Urinary bladder (tissue), 3 donors: ENCODE measurements at regions not wholly inside any gene's neighbourhood (a gene's known extent, or its start where the extent isn't known, plus 50 kb on each side); places are given as distances from the start of the nearest gene placed in this dataset.

ENCODE experiments used
- DNase-seq: peaks from one replicate; pipeline ENCODE4 v3.0.0-alpha.2; 2015; ENCODE audit errors: extremely low spot score
- H3K27ac ChIP-seq: one replicate; pipeline ENCODE4 v1.5.1; 2013; ENCODE audit warnings: low read depth, mild to moderate bottlenecking, moderate library complexity
- H3K36me3 ChIP-seq: one replicate; pipeline ENCODE4 v1.6.1; 2013; ENCODE audit warnings: mild to moderate bottlenecking, moderate library complexity; ENCODE audit not compliant: insufficient read depth
- H3K4me1 ChIP-seq: one replicate; pipeline ENCODE4 v1.6.1; 2013; ENCODE audit warnings: mild to moderate bottlenecking, moderate library complexity; ENCODE audit not compliant: insufficient read depth
- H3K4me3 ChIP-seq: one replicate; pipeline ENCODE4 v1.5.1; 2013; ENCODE audit warnings: low read depth, low read length
- WGBS: extraction: QIAGEN DNeasy Blood & Tissue Kit; methylation state at CpG from one replicate; pipeline ENCODE4 v1.1.7; 2013; 5-methylcytosine and 5-hydroxymethylcytosine counted together
- donor health status: healthy with polysubstance abuse.
- donor health status: healthy.

DNA sequence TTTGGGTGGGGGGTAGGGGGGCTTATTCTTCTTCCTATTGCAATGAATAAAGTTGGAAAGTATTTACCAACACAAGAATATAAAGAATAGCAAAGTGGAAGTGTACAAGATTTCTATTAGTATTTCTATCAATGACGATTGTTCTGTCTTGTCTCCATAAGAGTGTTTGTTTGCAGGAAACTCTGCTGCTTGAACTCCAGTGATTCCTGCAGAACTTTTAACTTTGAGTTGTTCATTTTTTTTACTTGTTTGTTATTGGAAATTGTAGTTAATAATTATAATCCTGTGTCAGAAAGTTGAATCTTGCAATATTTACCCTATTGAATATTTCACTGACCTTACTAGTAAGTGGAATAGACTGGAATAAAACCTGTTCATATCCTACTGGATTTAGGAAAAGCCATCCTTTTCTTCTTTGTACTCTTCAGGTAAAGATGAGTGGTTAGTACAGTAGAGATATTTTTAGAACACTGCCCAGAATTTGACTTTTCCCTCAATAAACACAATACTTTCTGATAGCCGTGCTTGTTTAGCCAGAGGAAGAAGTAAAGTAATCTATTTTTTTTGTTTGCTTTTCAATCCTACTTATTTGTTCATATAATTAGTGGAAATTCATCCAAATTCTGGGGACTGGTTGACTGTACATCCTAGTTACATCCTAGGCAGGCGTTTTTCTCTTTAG is 340.4 kb downstream of the TENT4A start:
- H3K4me1 ChIP-seq = no peaks in the 10 kb centered on the region
- no peak overlapping the region for H3K4me3 ChIP-seq
- no peak overlapping the region for H3K27ac ChIP-seq
- WGBS = 77% methylated on average over 3 of the region's 3 CpGs
- no peak for DNase-seq
- no peaks in the 10 kb centered on the region for H3K36me3 ChIP-seq

DNA sequence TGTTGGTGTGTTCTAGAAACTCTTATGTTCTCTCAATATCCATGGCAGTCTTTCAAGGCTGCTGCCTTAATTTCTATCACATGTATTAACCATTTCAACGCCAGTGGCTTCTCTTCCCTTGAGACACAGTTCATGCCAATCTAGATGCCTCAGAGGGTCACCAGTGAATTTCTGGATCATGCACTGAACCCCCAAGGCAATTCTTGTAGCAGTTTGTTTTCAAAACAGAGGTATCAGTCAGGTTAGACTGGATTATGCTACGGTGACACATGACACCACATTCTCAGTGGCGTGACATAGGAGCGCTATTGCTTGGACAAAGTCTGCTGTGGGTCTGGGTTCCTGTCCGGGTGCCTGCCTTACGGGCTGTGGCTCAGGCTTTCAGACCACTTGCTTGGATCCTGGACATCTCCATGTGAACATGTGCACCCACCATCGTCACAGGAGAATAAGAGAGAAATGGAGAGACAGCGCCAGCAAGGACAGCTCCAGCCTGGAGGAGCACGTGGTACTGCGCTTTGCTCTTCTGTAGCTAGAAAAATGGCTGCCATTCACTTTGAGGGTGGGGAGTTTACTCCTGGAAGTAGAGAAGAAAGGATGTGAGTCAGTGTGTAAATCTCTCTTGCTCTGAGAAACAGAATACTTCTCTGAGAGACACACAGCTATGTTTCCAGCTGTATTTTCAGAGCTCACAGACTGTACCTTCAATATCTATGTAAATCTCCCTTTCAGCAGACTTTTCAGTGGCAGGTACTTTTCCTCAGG is 329.3 kb upstream of the ADCY2 start:
- Histone ChIP-seq H3K36me3 (no peaks in the 10 kb centered on the region), H3K4me1 (peaks cover 1% of the 10 kb centered on the region), H3K27ac (no peak overlapping the region), H3K4me3 (no peak overlapping the region)
- no peak for DNase-seq
- WGBS = 84% methylated on average over 10 of the region's 10 CpGs

DNA sequence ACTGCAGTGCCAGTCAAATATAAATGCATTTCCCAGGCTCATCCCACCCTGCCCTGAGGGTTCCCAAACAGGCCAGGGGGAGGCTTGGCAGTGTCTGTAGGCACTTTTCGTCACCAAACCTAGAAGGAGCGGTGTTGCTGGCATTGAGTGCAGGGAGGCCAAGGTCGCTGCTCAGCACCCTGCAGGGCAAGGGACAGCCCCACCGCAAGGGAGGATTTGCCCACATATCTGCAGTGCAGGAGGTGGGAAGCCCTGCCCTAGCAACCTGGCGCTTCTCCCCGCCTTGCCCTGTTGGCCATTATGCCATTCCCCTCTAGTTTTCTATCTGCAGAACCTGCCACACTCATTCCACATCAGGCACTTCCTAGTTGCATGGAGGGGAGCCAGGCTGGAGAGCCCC is 327.8 kb upstream of the ADCY2 start:
- Histone ChIP-seq H3K4me3 (no peak overlapping the region), H3K27ac (no peak overlapping the region), H3K4me1 (peaks cover 1% of the 10 kb centered on the region), H3K36me3 (no peaks in the 10 kb centered on the region)
- DNase-seq = no peak
- WGBS = 91% methylated on average over 6 of the region's 6 CpGs

GRCh38 chr5:7068899-7069298 is 327.0 kb upstream of the ADCY2 start:
- peaks cover 1% of the 10 kb centered on the region for H3K4me1 ChIP-seq
- WGBS = 82% methylated on average over 5 of the region's 5 CpGs
- H3K36me3 ChIP-seq = no peaks in the 10 kb centered on the region
- DNase-seq = no peak
- H3K27ac ChIP-seq = no peak overlapping the region
- no peak overlapping the region for H3K4me3 ChIP-seq

DNA sequence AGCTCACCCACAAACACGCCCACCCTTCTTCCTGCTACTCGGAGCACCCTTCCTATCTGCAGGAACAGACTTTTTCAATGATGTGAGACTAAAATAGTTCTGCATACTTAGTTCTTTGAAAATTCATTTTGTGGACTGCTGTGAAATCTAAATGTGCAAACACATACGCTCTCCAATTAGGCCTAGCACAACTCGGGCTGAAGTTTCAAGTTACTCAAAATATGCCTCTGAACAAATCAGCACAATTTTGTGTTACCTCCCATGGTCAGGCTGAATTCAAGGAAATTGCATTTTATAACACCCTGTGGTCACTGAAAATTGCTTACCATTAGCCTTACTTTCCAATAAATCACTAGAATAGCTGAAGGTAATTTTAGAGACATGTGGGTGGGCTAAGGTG is 323.8 kb upstream of the ADCY2 start:
- H3K4me1 ChIP-seq = peaks cover 1% of the 10 kb centered on the region
- no peaks in the 10 kb centered on the region for H3K36me3 ChIP-seq
- 61% methylated on average over 4 of the region's 4 CpGs for WGBS
- no peak for DNase-seq
- no peak overlapping the region for H3K4me3 ChIP-seq
- no peak overlapping the region for H3K27ac ChIP-seq

- 89% methylated on average over 6 of the region's 6 CpGs for WGBS
- DNase-seq = no peak
- no peaks in the 10 kb centered on the region for H3K36me3 ChIP-seq
Measured at GRCh38 chr5:7073666-7074065, 322.3 kb upstream of the ADCY2 start.

GRCh38 chr5:7074176-7074575 is 321.8 kb upstream of the ADCY2 start:
- no peak for DNase-seq
- Histone ChIP-seq H3K27ac (no peak overlapping the region), H3K36me3 (no peaks in the 10 kb centered on the region), H3K4me1 (peaks cover 1% of the 10 kb centered on the region), H3K4me3 (no peak overlapping the region)
- WGBS = 23% methylated on average over 1 of the region's 1 CpG

More at GRCh38 chr5:7073666-7074065, 322.3 kb upstream of the ADCY2 start:
- Histone ChIP-seq H3K4me3 (no peak overlapping the region), H3K4me1 (peaks cover 1% of the 10 kb centered on the region), H3K27ac (no peak overlapping the region)

GRCh38 chr5:7075470-7075869 is 320.5 kb upstream of the ADCY2 start:
- WGBS = 39% methylated on average over 1 of the region's 1 CpG
- Histone ChIP-seq H3K27ac (no peak overlapping the region), H3K4me1 (no peaks in the 10 kb centered on the region), H3K36me3 (no peaks in the 10 kb centered on the region), H3K4me3 (no peak overlapping the region)
- no peak for DNase-seq

- no peak overlapping the region for H3K4me3 ChIP-seq
- no peak overlapping the region for H3K27ac ChIP-seq
- 61% methylated on average over 6 of the region's 6 CpGs for WGBS
- H3K36me3 ChIP-seq = no peaks in the 10 kb centered on the region
- no peak for DNase-seq
- no peaks in the 10 kb centered on the region for H3K4me1 ChIP-seq
Measured at GRCh38 chr5:7078101-7078500, 317.8 kb upstream of the ADCY2 start.

DNA sequence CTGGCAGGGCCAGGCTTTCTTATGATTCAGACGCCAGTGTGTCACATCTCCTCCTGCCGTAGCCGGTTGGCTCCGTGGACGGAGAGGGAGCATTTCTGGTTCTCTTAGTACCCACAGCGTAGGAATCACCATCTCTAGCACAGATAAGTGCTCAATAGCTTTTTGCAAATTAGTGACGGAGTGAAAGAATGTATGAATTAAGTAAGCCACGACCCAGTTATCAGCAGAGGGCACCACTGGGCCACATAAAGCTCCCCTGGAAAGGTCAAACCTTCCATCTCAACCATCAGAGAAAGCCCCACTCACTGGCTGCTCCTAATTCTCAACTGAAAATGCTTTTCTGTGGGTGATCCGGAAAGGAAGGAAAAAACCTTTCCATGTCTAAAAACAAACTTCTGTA is 317.0 kb upstream of the ADCY2 start:
- Histone ChIP-seq H3K27ac (no peak overlapping the region), H3K4me1 (no peaks in the 10 kb centered on the region), H3K36me3 (no peaks in the 10 kb centered on the region), H3K4me3 (no peak overlapping the region)
- 42% methylated on average over 9 of the region's 9 CpGs for WGBS
- DNase-seq = no peak

DNA sequence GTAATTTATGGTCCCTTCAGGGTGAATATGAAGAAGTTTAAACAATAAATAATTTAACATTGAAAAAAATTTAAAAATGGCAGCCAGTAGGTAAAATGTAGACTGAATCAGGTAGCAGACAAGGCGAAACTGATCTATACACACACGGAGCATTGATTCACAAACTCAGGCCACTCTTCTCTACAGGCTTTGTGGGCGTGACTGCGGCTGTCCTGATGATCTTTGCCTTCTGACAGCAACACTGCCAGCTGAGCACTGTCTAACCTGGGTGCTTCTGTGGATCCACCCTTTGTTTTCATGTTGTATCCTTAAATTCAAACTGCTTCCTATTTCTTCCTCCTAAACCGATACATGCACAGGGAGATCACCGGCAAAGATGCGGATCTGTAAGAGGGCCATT is 315.4 kb upstream of the ADCY2 start:
- Histone ChIP-seq H3K36me3 (no peaks in the 10 kb centered on the region), H3K4me1 (no peaks in the 10 kb centered on the region), H3K27ac (no peak overlapping the region), H3K4me3 (no peak overlapping the region)
- DNase-seq = no peak
- 85% methylated on average over 7 of the region's 7 CpGs for WGBS

DNA sequence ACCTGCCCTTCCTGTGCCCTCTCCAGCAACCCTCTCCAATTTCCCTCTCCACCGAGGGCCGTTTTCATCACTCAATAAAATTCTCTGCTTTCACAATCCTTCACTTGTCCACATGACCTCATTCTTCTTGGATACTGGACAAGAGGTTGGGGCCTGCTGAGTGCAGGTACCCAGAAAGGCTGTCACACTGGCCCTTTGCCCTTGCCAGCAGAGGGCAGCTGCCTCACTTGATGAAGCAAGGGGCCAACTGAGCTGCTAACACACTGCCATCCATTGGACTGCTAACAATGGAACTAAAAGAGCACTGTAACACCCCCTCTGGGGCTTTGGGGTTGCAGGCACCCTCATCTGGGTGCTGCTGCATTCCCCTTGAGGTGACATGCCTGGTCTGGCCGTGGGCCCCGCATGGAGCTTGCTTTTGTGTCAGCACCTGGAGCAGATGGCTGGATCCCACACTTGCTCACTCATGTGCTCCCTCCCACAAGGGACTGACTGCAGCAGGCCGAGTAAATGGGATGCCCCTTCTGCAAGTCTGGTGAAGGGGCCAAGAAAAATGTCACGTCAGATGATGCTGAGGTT is 308.1 kb upstream of the ADCY2 start:
- H3K4me1 ChIP-seq = no peaks in the 10 kb centered on the region
- H3K4me3 ChIP-seq = no peak overlapping the region
- 56% methylated on average over 6 of the region's 6 CpGs for WGBS
- H3K36me3 ChIP-seq = no peaks in the 10 kb centered on the region
- no peak for DNase-seq
- no peak overlapping the region for H3K27ac ChIP-seq

DNA sequence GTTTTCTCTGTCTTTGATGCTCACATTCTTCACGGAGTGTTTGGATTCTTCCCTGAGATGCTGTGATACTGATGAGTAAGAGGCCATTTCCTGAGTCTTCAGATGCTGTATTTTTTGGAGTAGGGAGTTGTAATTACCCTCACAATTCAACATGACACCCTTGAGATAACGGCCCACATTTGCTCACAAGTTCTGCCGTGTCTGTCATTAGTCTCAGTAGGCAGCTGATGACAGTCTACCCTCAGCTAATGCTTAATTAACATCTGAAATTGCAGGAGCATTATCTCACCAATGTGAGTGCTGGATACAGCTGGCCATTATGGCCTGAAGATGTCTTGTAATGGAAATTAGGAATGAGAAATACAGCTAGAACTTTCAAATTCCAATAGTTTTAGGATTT is 307.1 kb upstream of the ADCY2 start:
- Histone ChIP-seq H3K4me1 (no peaks in the 10 kb centered on the region), H3K36me3 (no peaks in the 10 kb centered on the region), H3K4me3 (no peak overlapping the region), H3K27ac (no peak overlapping the region)
- DNase-seq = no peak
- 26% methylated on average over 3 of the region's 3 CpGs for WGBS

GRCh38 chr5:7094626-7095025 is 301.3 kb upstream of the ADCY2 start:
- H3K4me1 ChIP-seq = no peaks in the 10 kb centered on the region
- WGBS = 34% methylated on average over 3 of the region's 3 CpGs
- DNase-seq = no peak
- no peak overlapping the region for H3K27ac ChIP-seq
- H3K36me3 ChIP-seq = no peaks in the 10 kb centered on the region
- H3K4me3 ChIP-seq = no peak overlapping the region
